Testis (tissue), 2 donors: ENCODE measurements at regions not wholly inside any gene's neighbourhood (a gene's known extent, or its start where the extent isn't known, plus 50 kb on each side); places are given as distances from the start of the nearest gene placed in this dataset.

ENCODE experiments used
- DNase-seq: peaks from one replicate; pipeline ENCODE4 v3.0.0-alpha.2; 2019
- H3K27ac ChIP-seq, 2 donors: fragments of 200-600 bp; sonication (generic); one replicate each; pipeline ENCODE4 v1.5.1; 2019
- H3K27me3 ChIP-seq: fragments of 200-600 bp; sonication (generic); one replicate; pipeline ENCODE4 v1.5.1; 2019
- H3K36me3 ChIP-seq: fragments of 200-600 bp; sonication (generic); one replicate; pipeline ENCODE4 v1.5.1; 2017; ENCODE audit warnings: low read depth; ENCODE audit errors: missing control alignments
- H3K4me1 ChIP-seq: fragments of 200-600 bp; sonication (generic); one replicate; pipeline ENCODE4 v1.5.1; 2019
- H3K4me3 ChIP-seq, 2 donors: fragments of 200-600 bp; sonication (generic); one replicate each; pipeline ENCODE4 v1.5.1; 2017 to 2019
- H3K9me3 ChIP-seq: fragments of 200-600 bp; sonication (generic); one replicate; pipeline ENCODE4 v1.5.1; 2017
- POLR2A ChIP-seq: fragments of 450-650 bp; IDR thresholded peaks from one replicate; pipeline ENCODE4 v1.6.1; 2017; ENCODE audit warnings: antibody characterized with exemption, mild to moderate bottlenecking, moderate library complexity
- WGBS, 2 donors: methylation state at CpG; one replicate each; pipeline ENCODE4 v1.1.5; 2018; 5-methylcytosine and 5-hydroxymethylcytosine counted together
- intact Hi-C: fragments of 100-400 bp; cut with DNase I; formaldehyde crosslinking; loops from one replicate; pipeline ENCODE4 v1.15.1; 2023; ENCODE audit warnings: low total_unique reads
- TF ChIP-seq, protein P1 (sequence below), 3 experiments: fragments of 450-650 bp in 2 of 3; fragments of 200-600 bp in 1 of 3; sonication (generic) in 1 of 3; IDR thresholded peaks; one replicate each; pipeline ENCODE4 v1.5.1; 2016 to 2019; ENCODE audit warnings: antibody characterized with exemption in 3 of 3, mild to moderate bottlenecking in 2 of 3, moderate library complexity in 1 of 3

DNA sequence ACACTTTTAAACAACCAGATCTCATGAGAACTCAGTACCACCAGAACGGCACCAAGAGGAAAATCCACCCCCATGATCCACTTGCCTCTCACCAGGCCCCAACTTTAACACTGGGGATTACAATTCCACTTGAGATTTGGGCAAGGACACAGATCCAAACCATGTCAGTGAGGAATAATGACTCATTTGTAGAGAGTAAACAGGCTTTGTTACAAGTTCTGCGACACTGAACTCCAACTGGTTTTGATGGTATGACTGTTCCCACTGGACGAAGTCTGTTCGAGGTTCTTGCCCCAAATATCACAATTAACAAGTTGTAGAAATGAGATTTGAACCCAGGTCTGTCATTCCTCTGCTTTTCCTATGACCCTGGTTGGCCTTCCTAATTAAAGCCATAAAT lies 718.1 kb upstream of the ID2 start:
- Histone ChIP-seq H3K4me1 (no peaks in the 10 kb centered on the region), H3K27me3 (no peaks in the 10 kb centered on the region), H3K36me3 (no peaks in the 10 kb centered on the region), H3K27ac (no peak overlapping the region), H3K9me3 (no peaks in the 10 kb centered on the region), H3K4me3 (no peak overlapping the region)
- TF ChIP-seq, protein P1, sequence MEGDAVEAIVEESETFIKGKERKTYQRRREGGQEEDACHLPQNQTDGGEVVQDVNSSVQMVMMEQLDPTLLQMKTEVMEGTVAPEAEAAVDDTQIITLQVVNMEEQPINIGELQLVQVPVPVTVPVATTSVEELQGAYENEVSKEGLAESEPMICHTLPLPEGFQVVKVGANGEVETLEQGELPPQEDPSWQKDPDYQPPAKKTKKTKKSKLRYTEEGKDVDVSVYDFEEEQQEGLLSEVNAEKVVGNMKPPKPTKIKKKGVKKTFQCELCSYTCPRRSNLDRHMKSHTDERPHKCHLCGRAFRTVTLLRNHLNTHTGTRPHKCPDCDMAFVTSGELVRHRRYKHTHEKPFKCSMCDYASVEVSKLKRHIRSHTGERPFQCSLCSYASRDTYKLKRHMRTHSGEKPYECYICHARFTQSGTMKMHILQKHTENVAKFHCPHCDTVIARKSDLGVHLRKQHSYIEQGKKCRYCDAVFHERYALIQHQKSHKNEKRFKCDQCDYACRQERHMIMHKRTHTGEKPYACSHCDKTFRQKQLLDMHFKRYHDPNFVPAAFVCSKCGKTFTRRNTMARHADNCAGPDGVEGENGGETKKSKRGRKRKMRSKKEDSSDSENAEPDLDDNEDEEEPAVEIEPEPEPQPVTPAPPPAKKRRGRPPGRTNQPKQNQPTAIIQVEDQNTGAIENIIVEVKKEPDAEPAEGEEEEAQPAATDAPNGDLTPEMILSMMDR (IDR thresholded peaks at IDR 0.05), result no peak
- no peak for TF ChIP-seq POLR2A
- intact Hi-C loops, result no loop called here
- no peak for DNase-seq
- WGBS, 2 donors, result 91 to 96% methylated on average over 4 of the region's 4 CpGs

DNA sequence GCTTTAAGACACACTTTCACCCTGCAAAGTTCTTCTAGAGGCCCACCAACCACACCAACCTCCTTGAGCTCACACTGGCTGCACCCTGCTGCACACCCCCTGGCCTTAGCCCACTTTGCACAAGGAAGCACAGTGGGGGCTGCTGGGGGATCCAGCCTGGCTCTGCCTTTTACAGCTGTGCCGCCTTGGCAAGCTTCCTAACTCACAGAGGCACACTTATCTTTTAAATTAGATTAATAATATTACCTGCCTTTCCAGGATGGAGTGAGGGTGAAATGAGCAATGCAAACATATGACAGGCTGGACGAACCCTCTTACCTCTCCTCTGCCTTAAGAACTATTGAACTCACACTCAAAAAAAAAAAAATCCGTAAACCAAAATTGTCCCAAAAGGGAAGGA lies 715.8 kb upstream of the ID2 start:
- Histone ChIP-seq H3K4me3 (no peak overlapping the region), H3K36me3 (no peaks in the 10 kb centered on the region), H3K27ac (no peak overlapping the region), H3K27me3 (no peaks in the 10 kb centered on the region), H3K9me3 (no peaks in the 10 kb centered on the region), H3K4me1 (no peaks in the 10 kb centered on the region)
- TF ChIP-seq POLR2A, result no peak
- TF ChIP-seq, protein P1 (IDR thresholded peaks at IDR 0.05), result no peak
- intact Hi-C loops, result no loop called here
- DNase-seq, result no peak
- 59 to 60% methylated on average over 3 of the region's 3 CpGs for WGBS, 2 donors

DNA sequence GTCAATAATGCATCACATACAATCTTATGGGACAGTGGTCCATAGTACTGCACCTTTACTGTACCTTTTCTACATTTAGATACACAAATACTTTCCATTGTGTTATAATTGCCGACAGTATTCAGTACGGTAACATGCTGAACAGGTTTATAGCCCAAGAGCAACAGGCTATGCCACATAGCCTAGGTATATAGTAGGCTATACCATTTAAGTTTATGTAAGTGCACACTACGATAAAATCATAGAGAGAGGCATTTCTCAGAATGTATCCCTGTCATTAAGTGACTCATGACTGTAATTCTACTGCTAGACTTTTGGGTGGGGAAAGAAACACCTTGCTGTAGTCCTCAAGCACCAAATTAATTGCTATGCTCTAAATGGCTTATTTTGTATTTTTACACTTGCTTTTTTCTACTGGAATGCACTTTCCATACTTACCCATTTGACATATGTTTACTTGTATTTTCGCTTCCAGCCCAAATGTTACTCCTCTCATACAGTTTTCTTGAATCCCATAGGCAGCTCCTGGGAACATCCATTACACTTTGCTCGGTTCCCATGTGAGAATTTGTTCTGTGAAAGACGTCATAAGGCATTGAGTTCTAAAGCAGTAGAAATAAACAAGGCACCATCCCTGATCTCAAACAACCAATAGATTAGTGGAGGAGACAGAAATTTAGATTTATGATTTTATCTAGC lies 714.0 kb upstream of the ID2 start:
- Histone ChIP-seq H3K27me3 (no peaks in the 10 kb centered on the region), H3K9me3 (no peaks in the 10 kb centered on the region), H3K4me3 (no peak overlapping the region), H3K36me3 (no peaks in the 10 kb centered on the region), H3K4me1 (no peaks in the 10 kb centered on the region), H3K27ac (no peak overlapping the region)
- intact Hi-C loops, result no loop called here
- WGBS, 2 donors, result 84 to 96% methylated on average over 6 of the region's 6 CpGs
- no peak for DNase-seq
- TF ChIP-seq, protein P1 (IDR thresholded peaks at IDR 0.05), result no peak
- TF ChIP-seq POLR2A, result no peak

DNA sequence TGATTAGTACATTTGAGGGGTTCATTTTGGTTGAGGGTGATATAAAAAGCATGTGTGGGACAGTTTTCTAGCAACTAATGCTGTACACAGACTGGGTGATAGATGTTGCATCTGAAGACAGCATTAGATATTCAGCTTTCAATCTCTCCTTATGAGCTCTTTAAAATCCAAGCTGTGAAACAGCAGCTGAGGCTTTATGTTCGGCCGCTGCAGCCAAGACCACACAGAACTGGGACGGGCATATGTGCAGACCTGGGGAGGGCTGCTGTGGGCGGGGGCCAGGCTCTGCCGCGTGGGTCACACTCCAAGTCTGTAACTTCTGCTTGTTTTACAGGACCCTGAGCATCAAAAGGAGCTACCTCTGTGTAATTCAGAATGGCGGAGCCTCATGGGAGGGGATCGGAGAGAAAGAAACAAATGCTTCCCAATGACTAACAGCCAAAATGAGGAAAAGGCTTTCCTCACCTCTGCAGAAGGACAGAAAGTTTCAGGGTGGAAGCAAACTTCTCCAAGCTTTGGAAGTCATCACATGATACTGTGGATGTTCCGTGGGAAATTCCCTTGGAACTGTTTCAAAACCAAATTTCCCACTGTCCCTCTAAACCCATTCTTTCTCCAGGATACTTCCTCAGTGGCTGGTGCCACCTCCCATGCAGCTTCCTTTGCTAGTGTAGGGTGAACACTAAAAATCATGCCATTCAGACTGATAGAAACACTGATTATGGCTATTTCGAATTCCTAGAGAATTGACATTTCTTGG lies 711.9 kb upstream of the ID2 start:
- WGBS, 2 donors, result 48 to 69% methylated on average over 10 of the region's 10 CpGs
- no peak for DNase-seq
- no peak overlapping the region for H3K4me3 ChIP-seq
- no peaks in the 10 kb centered on the region for H3K36me3 ChIP-seq
- H3K27me3 ChIP-seq, result no peaks in the 10 kb centered on the region
- H3K27ac ChIP-seq, result no peak overlapping the region
- H3K4me1 ChIP-seq, result no peaks in the 10 kb centered on the region
- TF ChIP-seq POLR2A, result no peak
- TF ChIP-seq, protein P1 (IDR thresholded peaks at IDR 0.05), result no peak
- no peaks in the 10 kb centered on the region for H3K9me3 ChIP-seq
- intact Hi-C loops, result no loop called here
